ENCODE measurements at regions not wholly inside any gene's neighbourhood (a gene's known extent, or its start where the extent isn't known, plus 50 kb on each side); places are given as distances from the start of the nearest gene placed in this dataset.

GRCh38 chr18:25435149-25435782, 83.3 kb upstream of the ZNF521 start:
- TF ChIP-seq CTCF (IDR thresholded peaks at IDR 0.05), result no peak
- TF ChIP-seq POLR2A (IDR thresholded peaks at IDR 0.05; ENCODE audit: low read length), result no peak
- TF ChIP-seq REST (IDR thresholded peaks at IDR 0.05), result no peak
- no peak for TF ChIP-seq KDM1A (IDR thresholded peaks at IDR 0.05; ENCODE audit: low read depth)
- no peak for TF ChIP-seq RFX5 (IDR thresholded peaks at IDR 0.05)
- TF ChIP-seq MAX (IDR thresholded peaks at IDR 0.05), result no peak
- TF ChIP-seq USF2 (IDR thresholded peaks at IDR 0.05), result no peak
- TF ChIP-seq EP300 (IDR thresholded peaks at IDR 0.05), result no peak
- TF ChIP-seq CEBPB (IDR thresholded peaks at IDR 0.05), result no peak
- TF ChIP-seq ESRRA (IDR thresholded peaks at IDR 0.05; ENCODE audit: borderline replicate concordance, low read length), result no peak
- no peak for TF ChIP-seq RCOR1 (IDR thresholded peaks at IDR 0.05; ENCODE audit: low read depth, low read length)
- no peak for TF ChIP-seq ATOH8 (CRISPR knock-in tag; IDR thresholded peaks at IDR 0.05; ENCODE audit: low read depth)
- TF ChIP-seq PHF8 (IDR thresholded peaks at IDR 0.05; ENCODE audit: borderline replicate concordance, low read depth), result no peak

All from A549 (cell line).